Ectodermal cell (in vitro differentiated cells): ENCODE measurements at regions not wholly inside any gene's neighbourhood (a gene's known extent, or its start where the extent isn't known, plus 50 kb on each side); places are given as distances from the start of the nearest gene placed in this dataset.

Experiments
- H3K27ac ChIP-seq: 2 replicates; pipeline ENCODE4 v1.7.0; 2013; ENCODE audit warnings: mild to moderate bottlenecking, low read depth, low read length; ENCODE audit not compliant: insufficient read depth, poor library complexity, severe bottlenecking
- H3K27me3 ChIP-seq: 2 replicates; pipeline ENCODE4 v1.7.0; 2013; ENCODE audit warnings: mild to moderate bottlenecking, low read length; ENCODE audit not compliant: insufficient read depth, control insufficient read depth, poor library complexity, severe bottlenecking
- H3K36me3 ChIP-seq: one replicate; pipeline ENCODE4 v1.7.0; 2013; ENCODE audit warnings: low read length; ENCODE audit not compliant: control insufficient read depth, insufficient read depth
- H3K4me1 ChIP-seq: one replicate; pipeline ENCODE4 v1.7.0; 2013; ENCODE audit warnings: low read length; ENCODE audit not compliant: control insufficient read depth, insufficient read depth
- H3K4me3 ChIP-seq: 2 replicates; pipeline ENCODE4 v1.7.0; 2013; ENCODE audit warnings: low read depth, low read length, control low read depth; ENCODE audit not compliant: insufficient read depth
- H3K9me3 ChIP-seq: 2 replicates; pipeline ENCODE4 v1.7.0; 2013; ENCODE audit warnings: mild to moderate bottlenecking, low read length, moderate library complexity; ENCODE audit not compliant: control insufficient read depth
- WGBS, 2 experiments: methylation state at CpG; one replicate each; pipeline ENCODE4 v1.1.7; 2013; ENCODE audit warnings: missing lambda C conversion rate in 2 of 2; 5-methylcytosine and 5-hydroxymethylcytosine counted together

DNA sequence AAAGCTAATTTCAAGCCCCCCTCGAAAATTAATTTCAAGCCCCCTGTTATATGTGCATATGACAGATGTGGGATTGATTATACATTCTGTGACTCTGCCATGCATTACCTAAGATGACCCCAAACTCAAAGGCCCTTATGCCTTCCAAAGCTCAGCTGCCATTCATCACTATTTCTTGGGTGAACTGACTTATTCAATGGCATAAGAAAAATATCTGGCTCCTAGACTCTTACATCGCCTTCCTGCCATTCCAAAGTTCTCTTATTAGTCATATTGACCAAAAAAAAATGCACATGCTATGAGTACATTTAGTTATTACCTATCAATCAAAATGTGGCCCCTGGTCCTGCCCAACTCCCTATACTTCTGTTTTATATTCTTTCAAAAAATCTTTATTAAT is 291.8 kb upstream of the CHAC2 start:
- Histone ChIP-seq H3K27me3 (no peaks in the 10 kb centered on the region), H3K9me3 (no peaks in the 10 kb centered on the region), H3K27ac (no peak overlapping the region), H3K4me3 (no peak overlapping the region), H3K4me1 (no peaks in the 10 kb centered on the region), H3K36me3 (no peaks in the 10 kb centered on the region)
- 80 to 93% methylated on average over 1 to 2 of the region's 2 CpGs for WGBS, 2 experiments

DNA sequence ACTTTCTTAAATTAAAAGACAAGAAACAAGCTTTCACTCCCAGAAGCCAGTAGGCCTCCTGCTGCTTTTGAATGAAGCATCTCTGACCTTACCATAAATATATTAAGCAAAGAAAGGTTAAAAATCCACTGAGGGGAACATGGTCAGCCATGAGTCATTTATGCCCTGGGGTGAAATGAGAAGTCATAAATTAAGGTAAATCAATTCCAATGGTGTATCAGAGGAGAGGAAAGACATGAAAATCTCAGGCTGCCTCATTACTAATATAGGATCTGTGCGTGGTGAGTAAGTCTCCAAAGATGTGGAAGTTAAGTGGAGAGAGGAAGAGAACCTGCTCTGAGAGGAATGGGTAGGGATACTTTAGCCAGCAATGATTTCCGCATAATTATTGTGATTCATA is 292.3 kb upstream of the CHAC2 start:
- Histone ChIP-seq H3K4me1 (no peaks in the 10 kb centered on the region), H3K27ac (no peak overlapping the region), H3K27me3 (no peaks in the 10 kb centered on the region), H3K4me3 (no peak overlapping the region), H3K9me3 (no peaks in the 10 kb centered on the region), H3K36me3 (no peaks in the 10 kb centered on the region)
- WGBS, 2 experiments, result 90 to 96% methylated on average over 2 of the region's 2 CpGs

DNA sequence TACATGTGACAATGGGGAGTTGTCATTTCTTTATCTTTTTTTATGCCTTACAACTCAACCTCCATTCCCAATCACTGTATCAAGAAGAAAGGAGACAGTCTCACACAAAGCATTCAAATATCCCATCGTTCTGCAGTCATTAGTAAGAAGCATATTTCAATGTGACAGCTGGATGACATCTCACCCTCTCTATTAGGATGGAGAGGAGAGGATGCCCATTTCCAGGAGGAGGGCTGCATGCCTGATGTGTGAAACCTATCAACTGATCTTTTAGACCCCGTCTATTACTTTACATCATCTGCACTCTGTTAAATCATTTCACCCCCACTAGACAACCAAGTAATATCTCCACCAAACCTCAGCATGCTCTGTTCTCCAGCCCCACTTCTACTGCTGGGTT is 292.7 kb upstream of the CHAC2 start:
- Histone ChIP-seq H3K36me3 (no peaks in the 10 kb centered on the region), H3K27ac (no peak overlapping the region), H3K27me3 (no peaks in the 10 kb centered on the region), H3K4me3 (no peak overlapping the region), H3K4me1 (no peaks in the 10 kb centered on the region), H3K9me3 (no peaks in the 10 kb centered on the region)
- WGBS, 2 experiments, result 89 to 92% methylated on average over 2 of the region's 2 CpGs

DNA sequence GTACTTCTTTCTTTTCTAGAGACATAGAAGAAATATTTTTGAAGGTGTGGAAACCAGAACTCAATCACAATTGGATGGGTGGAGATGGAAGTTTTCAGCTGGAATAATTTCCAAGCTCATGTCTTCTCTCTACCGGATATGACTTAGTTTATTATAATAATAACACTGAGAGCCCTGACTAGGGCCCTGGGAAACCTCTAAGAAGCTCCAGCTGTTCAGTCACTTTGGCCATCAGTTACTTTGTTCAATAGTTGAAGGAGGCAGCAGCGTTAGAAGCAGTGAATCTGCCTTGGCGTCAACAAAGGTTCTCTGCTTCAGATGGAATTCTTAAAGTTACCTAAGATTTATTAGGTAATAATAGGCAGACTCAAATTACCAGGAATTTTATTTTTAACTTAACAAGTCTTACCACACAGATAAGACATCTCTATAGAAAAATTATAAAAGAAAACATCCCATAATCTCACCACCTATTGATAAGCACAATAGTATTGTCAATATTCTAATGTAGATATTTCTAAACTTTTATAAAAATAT is 293.8 kb upstream of the CHAC2 start:
- no peak overlapping the region for H3K27ac ChIP-seq
- no peaks in the 10 kb centered on the region for H3K9me3 ChIP-seq
- no peaks in the 10 kb centered on the region for H3K4me1 ChIP-seq
- no peaks in the 10 kb centered on the region for H3K27me3 ChIP-seq
- WGBS, 2 experiments, result 92 to 93% methylated on average over 2 to 3 of the region's 3 CpGs
- H3K4me3 ChIP-seq, result no peak overlapping the region
- H3K36me3 ChIP-seq, result no peaks in the 10 kb centered on the region

DNA sequence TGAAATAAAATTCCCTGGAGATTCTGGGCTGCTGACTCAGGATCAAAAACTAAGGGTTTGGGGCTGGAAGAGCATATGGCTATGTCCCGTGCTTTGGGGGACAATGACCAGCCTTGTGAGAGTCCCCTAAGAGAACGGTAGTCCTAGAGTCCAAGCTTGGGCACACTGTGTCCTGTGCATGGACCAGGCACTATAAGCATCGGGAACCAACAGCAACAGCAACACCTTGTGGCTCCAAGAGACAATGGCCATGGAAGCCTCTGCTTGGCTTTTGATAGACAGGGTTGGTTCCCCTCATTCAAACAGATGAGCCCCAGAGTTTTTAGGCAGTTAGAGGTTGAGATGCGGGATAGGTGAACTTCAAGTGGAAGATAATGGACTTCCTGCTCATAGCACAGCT is 294.4 kb upstream of the CHAC2 start:
- H3K4me3 ChIP-seq, result no peak overlapping the region
- no peaks in the 10 kb centered on the region for H3K27me3 ChIP-seq
- H3K27ac ChIP-seq, result no peak overlapping the region
- no peaks in the 10 kb centered on the region for H3K9me3 ChIP-seq
- 93 to 94% methylated on average over 4 of the region's 4 CpGs for WGBS, 2 experiments
- H3K4me1 ChIP-seq, result no peaks in the 10 kb centered on the region
- no peaks in the 10 kb centered on the region for H3K36me3 ChIP-seq

DNA sequence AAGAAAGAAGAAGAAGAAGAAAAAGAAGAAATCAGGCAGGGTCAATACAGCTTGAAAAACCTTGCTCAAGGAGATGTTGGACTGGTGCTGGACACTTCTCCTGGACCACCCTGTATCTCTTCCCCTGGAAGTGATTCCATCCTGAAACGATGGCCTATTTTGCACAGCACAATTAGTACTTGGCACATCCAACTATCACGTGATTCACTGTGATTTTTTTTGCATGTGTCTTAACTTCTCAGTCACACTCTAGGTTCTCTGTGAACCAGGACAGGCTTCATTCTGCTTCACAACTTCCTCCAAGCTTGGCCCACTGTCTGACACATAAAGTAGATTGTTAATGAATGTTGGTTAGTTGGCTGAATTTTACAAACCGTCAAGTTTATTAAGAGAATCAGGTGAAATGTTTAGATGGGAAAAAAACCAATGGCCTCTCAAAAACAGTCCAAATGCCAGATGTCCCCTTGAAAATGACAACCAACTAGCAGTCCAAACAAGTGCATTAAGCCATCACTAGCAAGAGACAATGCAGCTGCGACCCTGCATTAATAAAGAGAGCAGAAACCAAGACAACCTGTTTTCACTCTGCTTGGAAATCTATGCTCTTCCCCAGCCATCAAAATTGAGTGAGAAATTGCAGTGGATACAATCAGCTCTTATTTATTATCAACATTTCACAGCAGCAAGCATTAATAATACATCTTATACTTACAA is 300.0 kb upstream of the CHAC2 start:
- no peaks in the 10 kb centered on the region for H3K27me3 ChIP-seq
- no peak overlapping the region for H3K4me3 ChIP-seq
- no peak overlapping the region for H3K27ac ChIP-seq
- 90 to 94% methylated on average over 4 of the region's 4 CpGs for WGBS, 2 experiments
- H3K9me3 ChIP-seq, result no peaks in the 10 kb centered on the region
- no peaks in the 10 kb centered on the region for H3K36me3 ChIP-seq
- no peaks in the 10 kb centered on the region for H3K4me1 ChIP-seq

DNA sequence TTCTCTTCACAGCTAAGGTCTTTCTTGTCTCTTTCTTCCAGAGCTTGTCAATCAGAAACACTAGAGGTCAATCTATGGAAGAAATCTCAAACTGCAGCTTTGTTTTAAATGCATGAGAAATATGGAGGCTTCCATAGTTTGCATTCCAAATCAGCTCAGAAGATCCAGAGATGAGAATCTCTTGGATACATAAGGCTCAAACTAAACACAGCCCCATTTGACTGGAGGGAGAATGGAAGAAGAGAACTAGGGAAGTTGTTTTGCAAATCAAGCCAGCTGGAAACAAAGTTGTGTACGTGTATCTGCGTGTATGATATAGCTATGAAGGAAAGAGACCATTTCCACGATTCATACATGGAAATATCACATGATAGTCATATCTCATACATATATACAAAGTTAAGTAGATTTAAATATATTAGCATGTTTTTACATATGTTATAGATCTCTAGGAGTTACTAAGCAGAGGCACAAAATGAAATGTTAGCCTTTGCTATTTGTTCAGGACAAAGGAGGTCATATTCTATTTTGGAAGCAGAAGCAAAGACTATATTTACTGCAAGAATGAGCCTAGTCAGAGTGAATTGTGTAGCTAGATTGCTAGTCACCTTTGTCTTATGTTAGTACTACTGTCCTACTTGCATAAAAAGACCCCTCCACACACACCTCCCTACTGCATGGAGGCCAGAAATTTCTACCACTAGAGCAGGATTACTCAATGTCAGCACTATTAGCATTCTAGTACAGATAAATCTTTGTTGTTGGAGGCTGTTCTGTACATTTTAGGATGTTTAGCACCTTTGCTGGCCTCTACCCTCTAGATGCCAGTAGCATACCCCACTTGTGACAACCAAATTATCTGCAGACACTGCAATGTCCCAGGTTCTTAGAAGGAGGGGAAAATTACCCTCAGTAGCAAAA is 303.5 kb upstream of the CHAC2 start:
- H3K9me3 ChIP-seq, result no peaks in the 10 kb centered on the region
- H3K4me1 ChIP-seq, result no peaks in the 10 kb centered on the region
- 91 to 100% methylated on average over 1 to 2 of the region's 3 CpGs for WGBS, 2 experiments
- no peaks in the 10 kb centered on the region for H3K36me3 ChIP-seq
- no peak overlapping the region for H3K27ac ChIP-seq
- no peak overlapping the region for H3K4me3 ChIP-seq
- no peaks in the 10 kb centered on the region for H3K27me3 ChIP-seq

DNA sequence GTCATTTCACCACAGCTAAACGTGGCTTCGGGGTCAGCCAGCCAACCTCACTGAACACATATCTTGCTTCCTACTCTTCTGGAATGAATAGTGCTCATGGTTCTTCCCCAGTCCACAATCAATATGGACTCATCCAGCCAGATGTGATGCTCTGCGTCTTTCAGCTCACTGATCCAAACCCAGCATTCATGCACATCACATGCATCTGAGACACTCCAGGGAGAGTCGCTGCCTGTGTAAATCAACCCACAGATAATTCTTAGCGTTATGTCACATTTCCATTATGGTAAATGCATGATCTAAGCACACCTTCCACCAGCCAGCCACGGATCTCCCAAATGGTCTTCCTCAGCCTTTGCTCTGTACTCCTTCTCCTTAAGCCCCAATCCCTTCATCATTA is 306.7 kb upstream of the CHAC2 start:
- no peak overlapping the region for H3K4me3 ChIP-seq
- H3K9me3 ChIP-seq, result no peaks in the 10 kb centered on the region
- H3K27me3 ChIP-seq, result no peaks in the 10 kb centered on the region
- H3K36me3 ChIP-seq, result no peaks in the 10 kb centered on the region
- no peaks in the 10 kb centered on the region for H3K4me1 ChIP-seq
- WGBS, 2 experiments, result 93 to 94% methylated on average over 6 of the region's 6 CpGs
- no peak overlapping the region for H3K27ac ChIP-seq

DNA sequence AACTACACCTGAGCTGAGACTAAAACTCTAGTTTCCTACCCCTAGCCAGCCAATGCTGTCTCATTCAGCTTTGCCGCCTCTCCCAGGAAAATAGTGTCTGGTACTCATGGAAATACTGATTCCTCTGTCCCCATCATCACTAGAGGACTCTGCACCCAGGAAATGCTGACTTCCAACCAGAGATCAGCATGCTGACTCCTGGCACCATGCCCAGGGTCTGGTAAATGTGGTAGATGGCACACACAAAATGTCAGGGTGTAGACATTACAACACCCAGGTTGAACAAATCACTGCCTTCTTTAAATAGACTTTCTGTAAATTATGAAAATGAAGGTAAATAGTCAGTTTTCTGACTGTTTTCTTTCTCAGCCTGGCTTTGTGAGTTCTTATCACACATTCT is 307.3 kb upstream of the CHAC2 start:
- no peaks in the 10 kb centered on the region for H3K36me3 ChIP-seq
- no peak overlapping the region for H3K27ac ChIP-seq
- H3K27me3 ChIP-seq, result no peaks in the 10 kb centered on the region
- H3K4me3 ChIP-seq, result no peak overlapping the region
- WGBS, 2 experiments, result 93 to 96% methylated on average over 1 of the region's 1 CpG
- H3K4me1 ChIP-seq, result no peaks in the 10 kb centered on the region
- no peaks in the 10 kb centered on the region for H3K9me3 ChIP-seq

DNA sequence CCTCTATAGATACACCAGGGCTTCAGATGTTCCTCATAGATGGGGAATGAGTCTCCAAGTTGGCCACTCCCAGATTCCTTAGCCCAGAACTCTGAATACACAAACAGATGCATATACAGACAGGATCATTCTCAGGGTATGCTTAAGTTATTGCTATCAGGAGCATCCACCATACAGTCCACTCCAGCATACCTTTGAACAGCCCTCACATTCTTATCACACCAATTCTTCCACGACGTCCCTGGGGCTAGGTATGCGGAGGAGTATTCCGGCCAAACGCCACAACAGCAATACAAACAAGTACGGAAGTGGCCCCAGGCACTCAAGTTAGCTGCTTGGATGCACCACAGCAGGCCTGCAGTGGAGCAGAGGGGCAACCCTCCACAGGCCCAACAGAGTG is 312.5 kb upstream of the CHAC2 start:
- no peak overlapping the region for H3K27ac ChIP-seq
- no peaks in the 10 kb centered on the region for H3K4me1 ChIP-seq
- H3K4me3 ChIP-seq, result no peak overlapping the region
- no peaks in the 10 kb centered on the region for H3K27me3 ChIP-seq
- H3K9me3 ChIP-seq, result no peaks in the 10 kb centered on the region
- no peaks in the 10 kb centered on the region for H3K36me3 ChIP-seq
- 95 to 98% methylated on average over 6 of the region's 6 CpGs for WGBS, 2 experiments
